Activated CD4-positive, alpha-beta T cell treated with anti-CD3 and anti-CD28 coated beads, Interleukin-10, Interleukin-2, amounts not matched to agents 100 ng/mL and 50 ng/mL, durations not matched to agents 16 hours and 8 hours (primary cell): ENCODE measurements at regions not wholly inside any gene's neighbourhood (a gene's known extent, or its start where the extent isn't known, plus 50 kb on each side); places are given as distances from the start of the nearest gene placed in this dataset.

Experiments used
- DNase-seq: peaks from one replicate; pipeline ENCODE4 v3.0.0-alpha.2; 2020

DNA sequence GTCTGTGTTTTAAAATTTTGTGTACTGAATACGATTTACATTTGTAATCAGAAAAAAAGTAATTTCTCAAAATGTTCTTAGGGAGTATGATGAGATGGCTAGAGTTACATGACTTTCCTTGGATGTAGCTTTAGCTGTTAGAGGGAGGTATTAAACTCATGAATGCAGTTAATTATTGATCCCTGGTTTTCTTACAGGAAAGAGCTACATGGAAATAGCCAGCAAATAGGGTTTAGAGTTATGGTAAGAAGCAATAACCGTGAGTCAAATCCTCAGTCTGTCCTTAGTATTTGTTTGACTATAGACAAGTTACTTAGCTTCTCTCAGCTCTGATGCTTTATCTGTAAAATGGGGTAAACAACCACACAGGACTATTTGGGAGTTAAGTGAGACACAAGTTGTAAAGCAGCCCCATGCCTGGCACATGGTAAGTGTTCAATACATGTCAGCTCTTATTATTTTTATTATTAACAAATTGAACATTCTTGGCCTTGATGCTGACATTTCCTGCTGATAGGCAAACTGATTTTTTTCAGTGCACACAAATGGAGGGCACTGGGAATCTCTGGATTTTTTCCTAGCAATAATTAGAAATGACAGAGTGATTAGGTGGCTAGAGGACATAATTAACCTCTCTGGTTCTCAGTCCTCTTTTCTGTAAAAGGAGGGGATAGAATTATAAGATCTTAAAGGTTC is 204.5 kb upstream of the PHYHIPL start:
- DNase-seq, result no peak

DNA sequence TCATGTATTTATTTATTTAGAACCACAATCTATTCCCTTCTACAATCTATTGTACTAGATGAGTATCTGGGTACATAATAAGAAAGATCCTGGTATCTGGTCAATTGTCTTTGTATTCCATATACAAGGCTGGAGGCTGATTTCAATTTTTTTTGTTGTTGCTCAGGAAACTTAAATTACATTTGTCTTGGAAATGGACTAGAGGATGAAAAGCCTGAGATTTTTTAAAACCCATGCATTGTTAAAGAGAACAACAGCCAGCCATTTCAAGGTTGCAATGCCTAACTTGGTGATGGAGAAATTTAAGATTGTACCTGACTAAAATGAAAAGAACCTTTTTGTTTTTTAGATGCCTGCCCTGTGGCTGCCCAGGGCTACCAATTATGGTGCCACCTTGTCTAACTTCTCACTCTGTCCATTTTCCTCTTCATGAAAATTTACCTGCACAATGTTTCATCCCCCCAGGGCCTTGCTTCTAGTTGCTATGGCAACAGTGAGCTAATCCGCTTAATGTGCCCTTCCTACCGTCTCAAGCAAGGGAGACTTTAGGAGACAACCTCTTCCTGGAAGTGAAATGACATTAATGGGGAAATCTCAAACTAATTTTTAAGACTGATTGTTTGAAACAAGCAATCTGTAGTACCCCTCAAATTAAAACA is 203.7 kb upstream of the PHYHIPL start:
- no peak for DNase-seq

DNA sequence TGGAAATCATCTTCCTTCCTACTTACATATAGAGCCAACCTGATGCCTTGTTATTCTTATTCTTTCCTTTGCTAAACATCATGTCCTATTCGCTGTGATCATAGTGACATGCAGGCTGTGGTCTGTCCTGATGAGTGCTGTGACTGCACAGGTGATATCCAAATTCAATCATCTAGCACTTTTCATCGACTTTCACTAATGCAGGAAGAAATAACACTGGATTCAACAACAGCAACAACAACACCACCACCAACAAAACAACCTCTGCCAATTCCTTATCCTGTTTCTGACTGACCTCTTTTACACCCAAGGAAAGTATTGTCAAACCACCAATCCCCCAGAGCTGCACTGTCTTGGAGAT is 203.2 kb upstream of the PHYHIPL start:
- DNase-seq, result no peak

DNA sequence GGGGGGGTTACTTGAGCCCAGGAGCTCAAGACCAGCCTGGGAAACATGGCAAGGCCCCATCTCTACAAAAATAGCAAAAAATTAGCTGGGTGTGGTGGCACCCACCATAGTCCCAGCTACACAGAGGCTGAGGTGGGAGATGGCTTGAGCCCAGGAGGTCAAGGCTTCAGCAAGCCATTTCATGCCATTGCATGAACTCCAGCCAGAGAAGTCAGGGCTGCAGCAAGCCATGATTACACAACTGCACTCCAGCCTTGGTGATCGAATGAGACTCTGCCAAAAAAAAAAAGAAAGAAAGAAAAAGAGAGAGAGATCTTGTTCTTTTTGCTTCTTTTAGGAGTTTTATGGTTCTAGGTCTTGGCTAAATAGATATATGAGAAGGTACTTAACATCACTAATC is 200.2 kb upstream of the PHYHIPL start:
- DNase-seq, result no peak

DNA sequence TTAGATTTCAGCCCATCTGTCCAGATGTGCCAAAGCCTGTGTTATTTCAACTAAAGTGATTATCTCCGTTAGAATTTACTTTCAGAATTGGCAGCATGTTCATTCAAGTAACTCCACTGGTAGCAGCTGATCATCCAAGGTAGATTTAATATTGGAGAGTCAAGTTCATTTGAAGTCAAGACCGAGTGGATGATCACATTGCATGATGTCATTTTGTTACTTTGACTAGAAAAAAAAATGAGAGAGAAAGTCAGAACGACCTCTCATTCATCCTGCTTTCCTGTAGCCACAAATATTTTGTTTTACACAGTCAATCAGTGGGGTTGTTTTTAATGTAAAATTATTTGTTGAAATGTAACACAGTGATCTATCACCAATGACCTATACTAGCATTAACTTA is 196.7 kb upstream of the PHYHIPL start:
- DNase-seq, result no peak

DNA sequence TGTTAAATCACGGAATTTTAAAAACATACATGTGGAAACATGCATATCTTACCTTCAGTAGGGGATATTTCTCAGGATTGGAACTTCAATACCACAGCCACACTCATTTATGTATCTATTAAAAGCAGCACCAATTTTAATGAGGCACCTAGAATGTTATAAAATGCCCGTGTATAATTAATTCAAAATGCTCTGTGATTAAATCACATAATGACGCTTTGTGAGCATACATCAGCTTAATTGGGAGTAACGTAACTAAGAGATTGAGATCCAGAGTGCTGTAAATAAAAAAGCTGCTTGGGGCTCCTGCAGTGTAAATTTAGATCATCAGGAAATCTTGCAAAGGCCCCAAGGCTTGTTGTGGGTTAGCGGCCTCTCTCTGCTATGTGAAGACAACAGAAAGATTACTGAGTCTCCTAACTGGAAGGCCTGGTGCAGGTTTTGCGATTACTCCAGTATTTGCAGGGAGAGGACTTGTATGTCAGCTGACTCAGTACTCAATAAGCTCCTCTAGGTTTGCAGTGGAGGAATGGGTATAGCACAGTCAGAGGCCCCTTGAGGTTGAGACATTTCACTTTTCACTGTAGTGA is 195.5 kb upstream of the PHYHIPL start:
- no peak for DNase-seq

DNA sequence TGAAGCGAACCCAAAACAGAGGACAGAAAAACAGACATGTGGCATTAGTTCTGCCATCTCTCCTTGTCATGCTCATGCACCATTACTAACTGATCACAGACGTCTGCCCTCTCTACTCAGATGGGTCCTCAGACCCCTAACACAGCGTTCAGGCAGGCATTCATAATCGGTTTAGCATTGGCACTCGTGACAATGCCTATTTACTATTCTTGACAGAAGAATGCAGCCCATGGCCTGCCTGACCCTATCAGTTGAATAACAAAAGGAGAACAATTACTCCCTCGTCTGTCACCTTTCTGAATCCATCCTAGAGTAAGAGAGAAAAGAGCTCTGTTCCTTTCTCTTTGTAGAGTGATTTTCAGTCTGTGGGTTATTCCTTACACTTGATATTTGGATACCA is 194.6 kb upstream of the PHYHIPL start:
- DNase-seq, result no peak

DNA sequence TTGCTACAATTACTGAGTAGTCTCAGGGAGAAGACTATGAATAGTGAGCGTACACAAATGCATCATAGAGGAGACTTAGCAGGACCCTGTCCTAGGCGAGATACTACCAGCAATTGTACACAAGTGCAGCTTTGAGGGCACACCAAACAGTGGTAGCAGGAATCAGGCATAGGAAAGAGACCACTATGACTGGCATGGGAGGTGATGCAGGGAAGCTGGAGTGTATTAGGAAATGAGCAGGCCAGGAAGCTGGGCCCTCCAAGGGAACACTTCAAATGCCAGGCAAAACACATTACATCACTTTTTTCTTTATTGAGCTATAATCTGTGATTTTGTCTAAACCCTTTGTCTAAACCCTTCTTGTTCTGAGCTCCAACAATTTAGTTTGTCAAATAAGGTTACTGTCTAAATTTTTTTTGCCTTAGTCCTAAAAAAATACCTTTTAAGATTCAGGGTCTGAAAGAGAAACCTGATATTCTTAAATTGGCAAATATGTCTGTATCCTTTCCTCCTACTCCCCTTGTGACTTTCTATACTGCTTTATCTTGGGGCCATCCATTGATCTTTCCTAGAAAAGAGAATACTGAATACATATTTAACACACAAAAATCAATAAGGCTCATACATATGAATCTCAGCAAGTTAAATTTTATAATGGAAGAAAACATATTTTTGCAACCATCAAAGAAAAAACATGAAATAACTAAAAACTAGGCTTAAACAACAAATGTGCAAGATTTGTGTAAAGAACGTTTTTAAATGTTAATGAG is 193.8 kb upstream of the PHYHIPL start:
- no peak for DNase-seq

DNA sequence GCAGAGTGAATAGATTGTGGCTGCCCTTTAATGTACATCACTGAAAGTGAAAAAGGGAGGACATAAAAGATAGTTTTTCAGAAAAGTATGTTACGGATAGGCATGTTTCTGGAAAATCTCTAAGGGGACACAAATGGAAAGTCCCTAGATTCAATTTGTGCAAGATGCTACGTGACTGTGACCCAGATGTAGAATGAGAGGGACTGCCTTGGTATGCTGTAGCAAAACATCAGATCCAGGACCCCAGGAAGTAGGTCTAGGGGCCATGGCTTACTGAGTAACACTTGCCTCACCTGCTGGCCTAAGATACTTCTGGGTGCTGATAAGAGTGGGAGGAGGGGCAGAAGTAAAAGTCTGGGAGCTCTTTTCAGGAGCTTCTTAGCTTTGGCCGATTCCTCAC is 191.2 kb upstream of the PHYHIPL start:
- DNase-seq, result no peak

DNA sequence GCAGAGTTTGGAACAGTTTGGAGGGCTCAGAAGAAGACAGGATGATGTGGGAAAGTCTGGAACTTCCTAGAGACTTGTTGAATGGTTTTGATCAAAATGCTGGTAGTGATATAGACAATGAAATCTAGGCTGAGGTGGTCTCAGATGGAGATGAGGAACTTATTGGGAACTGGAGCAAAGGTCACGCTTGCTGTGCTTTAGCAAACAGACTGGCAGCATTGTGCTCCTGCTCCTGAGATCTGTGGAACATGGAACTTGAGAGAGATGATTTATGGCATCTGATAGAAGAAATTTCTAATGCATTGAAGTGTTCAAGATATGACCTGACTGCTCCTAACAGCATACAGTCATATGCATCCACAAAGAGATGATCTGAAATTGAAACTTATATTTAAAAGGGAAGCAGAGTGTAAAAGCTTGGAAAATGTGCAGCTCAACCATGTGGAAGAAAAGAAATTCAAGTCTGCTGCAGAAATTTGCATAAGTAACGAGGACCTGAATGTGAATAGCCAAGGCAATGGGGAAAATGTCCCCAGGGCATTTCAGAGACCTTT is 186.9 kb upstream of the PHYHIPL start:
- no peak for DNase-seq

DNA sequence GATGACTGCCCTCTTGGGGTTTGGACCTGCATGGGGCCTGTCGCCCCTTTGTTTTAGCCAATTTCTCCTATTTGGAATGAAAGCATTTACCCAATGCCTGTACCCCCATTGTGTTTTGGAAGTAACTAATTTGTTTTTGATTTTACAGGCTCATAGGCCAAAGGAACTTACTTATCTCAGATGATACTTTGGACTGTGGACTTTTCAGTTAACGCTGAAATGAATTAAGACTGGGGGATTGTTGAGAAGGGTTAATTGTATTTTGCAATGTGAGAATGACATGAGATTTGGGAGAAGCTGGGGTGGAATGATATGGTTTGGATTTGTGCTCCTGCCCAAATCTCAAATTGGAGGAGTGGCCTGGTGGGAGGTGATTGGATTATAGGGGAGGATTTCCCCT is 185.8 kb upstream of the PHYHIPL start:
- no peak for DNase-seq

DNA sequence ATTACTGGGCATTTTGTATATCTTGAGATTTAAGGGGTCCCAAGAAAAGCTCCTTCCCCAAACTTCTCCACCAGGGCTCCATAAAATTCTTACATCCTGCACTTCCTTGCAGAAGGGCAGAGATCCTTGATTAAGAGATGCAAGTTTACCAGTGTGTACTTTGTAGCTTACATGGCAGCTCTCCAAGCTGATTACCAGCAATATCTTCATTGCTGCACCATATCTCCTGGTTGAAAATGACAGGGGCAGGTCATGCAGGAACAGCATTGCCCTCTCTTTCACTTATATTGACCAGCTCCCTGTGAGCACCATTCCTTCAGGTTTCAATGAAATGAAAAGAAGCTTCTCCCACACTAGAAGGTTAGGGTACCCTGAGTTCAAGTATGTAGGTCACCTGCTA is 184.6 kb upstream of the PHYHIPL start:
- no peak for DNase-seq

DNA sequence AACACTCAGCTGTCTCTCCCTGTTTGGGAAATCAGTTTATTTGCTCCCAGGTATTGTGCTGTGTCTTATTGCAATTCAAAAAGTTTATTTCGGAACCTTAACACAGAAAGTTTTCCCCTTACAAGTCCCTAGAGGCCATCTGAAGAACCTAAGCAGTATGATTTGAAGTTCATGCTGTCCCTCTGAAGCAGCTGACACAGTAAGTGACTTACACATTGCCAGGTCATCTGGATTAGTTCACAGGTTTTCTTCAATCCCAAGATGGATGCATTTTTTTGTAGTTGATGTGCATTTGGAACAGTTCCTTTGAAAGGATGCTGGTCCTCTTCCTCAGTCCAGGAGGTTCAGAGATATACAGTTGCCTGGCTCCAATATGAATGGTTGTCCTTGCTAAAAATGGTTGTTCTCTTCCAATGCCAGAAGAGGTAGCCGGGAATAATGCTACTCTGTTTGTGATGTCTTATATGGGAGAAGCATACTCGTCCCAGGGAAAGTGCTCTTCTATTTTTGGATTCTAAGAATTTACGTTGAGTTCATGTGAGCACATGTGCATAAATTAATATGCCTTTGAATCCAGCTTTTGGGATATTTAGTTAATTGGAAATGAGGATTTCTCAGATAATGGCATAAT is 183.5 kb upstream of the PHYHIPL start:
- DNase-seq, result no peak

DNA sequence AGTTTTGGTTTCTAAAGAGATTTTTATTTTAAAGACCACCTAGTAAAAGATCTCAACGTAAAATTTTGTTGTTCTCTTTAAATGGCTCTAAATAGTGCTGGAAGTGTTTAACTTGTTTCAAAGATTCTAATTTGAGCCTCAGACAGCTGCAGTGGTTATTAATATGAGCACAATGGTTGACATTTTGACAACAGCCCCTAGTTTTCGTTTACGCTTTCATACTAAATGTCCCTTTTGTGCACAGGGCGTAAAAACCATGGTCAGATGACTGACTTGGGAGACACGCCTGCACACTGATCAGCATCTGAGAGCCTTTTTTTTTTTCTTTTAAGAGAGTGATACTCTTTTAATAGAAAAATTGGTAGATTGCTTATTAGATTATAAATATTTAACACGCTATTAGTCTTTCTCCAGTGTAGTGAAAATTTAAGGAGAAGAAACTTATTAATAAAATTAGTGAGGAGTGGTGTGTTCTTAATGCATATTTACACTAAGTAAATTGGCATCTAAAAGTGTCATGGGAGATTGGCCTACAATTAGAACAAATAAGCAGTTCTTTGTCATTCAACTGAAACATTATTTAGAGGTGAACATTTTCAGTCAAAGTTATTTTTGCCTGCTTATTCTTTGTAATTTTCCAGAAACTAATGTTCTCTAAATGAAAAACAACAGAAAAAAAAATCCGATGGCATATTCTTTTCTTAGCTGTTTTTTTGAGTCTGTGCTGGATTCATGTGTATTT is 182.8 kb upstream of the PHYHIPL start:
- no peak for DNase-seq

DNA sequence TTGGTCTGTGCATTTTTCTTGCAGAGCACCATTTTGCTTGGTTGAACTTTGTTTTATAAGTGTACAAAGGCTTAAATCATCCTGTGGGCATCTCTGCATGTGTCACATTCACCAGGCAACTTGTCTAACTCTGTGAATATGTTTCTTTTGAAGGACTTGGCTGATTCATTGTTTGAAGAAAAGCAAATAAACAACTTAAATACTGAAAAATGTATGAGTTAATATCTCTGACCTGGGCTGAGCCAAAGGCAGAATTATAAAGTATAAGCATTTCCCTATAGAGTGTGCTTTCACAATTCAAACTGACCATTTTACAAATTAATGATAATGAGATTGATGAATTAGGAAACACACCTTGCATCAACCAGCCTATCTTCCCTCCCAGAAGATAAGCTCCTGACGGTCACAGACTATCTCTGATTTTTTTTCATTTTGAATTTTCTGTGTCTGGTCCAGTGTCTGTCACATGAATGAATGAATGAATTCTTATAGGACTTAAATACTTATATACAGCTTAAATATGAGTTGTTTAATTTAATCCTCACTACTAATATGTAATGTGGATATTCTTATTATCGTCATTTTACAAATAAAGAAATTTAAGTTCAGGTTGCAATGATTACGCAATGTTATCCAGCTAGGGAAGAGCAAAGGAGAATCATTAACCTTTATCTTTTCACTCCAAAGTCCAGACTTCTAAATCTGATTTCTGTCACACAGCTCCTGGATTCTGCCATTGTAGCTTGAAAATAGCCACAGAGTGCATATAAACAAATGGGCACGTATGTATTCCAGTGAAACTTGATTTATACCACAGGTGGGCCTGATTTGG is 182.0 kb upstream of the PHYHIPL start:
- no peak for DNase-seq

DNA sequence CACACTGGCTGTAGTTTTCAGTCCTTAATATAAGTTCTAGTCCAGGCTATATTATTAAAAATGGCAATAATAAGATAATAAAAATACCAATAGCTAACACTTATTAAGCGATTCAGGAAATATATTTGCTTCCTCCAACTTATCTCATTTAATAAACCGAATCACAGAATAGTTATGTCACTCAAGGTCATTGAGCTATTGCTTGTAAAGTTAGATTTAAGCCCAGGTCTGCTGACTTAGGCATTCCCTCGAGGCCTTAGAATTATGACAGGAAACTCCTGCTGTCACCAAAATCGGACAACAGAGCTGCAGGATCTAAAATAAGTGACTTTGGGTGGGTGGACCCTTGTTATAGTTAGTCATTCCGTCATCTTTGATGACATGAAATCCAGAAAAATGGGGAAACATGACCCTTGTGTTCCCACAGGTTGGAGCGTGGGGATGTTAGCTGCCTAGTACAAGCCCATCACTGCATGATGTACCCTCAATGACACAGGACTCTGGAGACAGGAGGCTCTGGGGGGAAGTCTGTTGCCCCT is 181.3 kb upstream of the PHYHIPL start:
- no peak for DNase-seq

DNA sequence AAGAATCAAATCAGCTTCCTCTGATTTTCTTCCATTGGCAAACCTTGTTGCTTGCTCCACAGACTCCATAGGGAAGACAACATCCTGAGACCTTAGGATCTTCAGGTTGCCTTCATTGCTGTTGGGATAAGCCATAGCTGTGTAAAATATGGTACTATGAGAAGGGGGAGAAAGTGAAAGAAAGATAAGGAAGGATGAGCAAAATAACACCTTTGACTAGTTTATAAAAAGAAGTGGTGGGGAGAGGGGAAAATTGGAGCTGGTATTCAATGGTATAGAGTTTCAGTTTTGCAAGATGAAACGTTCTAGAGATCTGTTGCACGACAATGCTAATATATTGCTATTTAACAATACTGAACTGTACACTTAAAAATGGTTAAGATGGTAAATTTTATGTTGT is 180.4 kb upstream of the PHYHIPL start:
- DNase-seq, result no peak

DNA sequence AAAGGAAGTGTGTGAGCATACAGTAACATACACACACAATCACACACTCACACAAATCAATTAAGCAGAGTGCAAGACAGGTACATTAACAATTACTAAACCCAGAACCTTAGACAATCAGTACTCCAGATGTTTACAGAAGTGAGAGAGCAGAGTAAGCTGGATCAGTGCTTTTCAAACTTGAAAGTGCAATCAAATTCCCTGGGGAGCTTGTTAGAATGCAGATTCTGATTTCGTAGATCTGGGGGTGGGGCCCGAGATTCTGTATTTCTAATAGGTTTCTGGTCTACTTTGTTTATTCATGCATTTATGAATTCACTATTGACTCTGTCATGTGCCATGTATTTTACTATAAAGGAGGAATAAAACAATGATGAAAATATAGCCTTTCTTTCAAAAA is 179.6 kb upstream of the PHYHIPL start:
- no peak for DNase-seq

DNA sequence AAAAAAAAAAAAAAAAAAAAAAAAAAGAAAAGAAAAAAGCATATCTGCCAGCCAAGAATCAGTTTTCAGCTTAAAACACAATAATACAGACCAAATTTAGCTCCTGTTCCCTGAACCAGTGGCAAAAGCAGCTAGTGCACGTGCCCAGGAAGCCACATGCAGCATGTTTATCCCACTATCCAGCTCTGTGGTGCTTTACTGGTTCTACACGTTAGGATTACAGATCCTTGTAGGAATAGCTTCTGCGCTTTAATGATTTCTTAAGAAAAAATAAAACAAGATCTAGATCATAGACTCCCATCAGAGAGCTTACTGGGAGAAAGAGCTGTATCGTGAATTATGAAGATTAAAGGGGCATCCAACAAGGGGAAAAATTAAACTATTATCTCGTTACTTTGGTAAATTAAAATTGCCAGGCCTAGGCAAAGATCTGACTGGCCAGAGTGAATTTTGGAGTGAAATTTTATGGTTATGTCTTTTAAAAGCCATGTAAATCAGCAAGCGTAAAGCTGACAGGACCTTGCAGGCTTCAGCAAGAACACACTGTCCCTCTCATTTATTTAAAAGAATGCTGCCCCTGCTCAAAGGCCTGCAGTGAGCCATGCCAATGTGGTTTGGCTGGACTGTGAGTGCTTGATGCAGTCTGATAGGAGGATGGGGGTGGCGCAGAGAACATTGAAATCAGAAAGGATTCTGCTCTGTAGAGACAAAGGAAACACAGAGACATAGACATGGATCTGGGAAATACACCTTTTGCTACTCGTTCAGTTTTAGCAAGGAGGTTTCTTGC is 177.3 kb upstream of the PHYHIPL start:
- no peak for DNase-seq

DNA sequence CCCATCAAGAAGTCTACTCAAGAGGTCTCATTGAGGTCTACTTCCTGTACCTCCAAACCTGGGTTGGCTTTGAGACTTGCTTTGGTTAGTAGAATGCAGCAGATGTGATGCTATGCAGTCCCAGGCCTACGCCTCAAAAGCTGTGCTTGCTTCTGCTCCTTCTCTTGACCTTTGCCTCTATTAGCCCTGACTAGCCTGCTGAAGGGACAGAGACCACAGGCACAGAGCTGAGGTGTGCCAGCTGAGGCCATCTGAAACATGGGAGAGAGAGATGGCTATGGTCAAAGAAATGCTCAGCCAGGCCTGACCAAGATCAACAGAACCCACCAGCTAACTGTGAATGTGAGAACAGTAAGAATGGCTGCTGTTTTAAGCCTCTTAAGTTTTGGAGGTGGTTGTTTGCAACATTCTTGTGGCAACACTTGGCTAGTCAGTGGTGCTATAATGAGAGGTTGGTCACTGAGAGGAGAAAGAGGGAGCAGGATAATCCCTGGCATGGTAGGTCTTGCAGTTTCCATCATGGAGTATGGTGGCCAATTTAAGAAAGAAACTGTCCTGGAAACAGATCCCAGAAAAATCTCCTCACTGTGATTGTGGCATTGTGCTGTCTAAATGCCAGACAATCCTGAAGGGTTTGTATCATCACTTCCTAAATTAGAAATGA is 176.1 kb upstream of the PHYHIPL start:
- DNase-seq, result no peak
